ENCODE measurements at regions not wholly inside any gene's neighbourhood (a gene's known extent, or its start where the extent isn't known, plus 50 kb on each side); places are given as distances from the start of the nearest gene placed in this dataset.

DNA sequence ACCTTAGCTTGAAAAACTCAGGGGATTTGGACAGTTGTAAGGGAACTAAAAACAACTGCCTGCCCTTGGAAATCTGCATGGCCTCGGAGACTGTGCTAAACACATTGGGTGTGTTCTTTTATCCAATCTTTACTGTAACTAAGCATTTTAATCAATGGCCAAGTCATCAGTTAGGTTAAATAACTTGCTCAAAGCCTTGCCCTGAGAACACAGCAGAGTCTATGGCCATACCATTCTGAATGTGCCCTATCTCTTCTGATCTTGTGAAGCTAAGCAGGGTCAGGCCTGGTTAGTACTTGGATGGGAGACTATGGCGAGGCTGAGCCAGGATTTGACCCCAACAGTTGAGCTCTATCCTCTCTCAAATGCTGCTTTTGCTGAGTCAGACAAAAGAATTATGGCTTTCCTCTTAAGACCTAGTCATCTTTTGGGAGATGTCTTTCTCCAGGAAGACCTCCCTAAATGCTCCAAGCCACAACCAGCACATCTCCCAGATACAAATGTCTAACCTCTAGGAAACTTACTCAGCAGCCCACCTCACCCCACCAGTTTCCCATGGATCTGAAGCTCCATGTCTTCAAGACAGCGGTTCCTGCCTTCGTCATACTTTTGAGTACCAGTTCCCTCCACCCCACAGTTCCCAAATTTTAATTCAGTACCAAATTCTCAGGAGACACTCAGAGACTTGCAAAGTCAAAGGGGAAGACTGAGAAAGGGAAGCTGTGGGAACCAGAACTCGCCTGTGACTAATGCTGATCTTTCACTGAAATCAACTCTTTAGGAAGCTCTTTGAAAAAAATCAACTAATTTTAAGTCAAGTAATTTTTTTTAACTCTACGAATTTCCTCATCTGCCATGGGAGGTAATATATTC, 336.1 kb downstream of the MAF start:
- no peak overlapping the region for H3K4me3 ChIP-seq

GRCh38 chr16:79263425-79263824, 337.1 kb downstream of the MAF start:
- TF ChIP-seq CTCF (IDR thresholded peaks at IDR 0.05) = no peak
- Histone ChIP-seq H3K4me3 (no peak overlapping the region), H3K36me3 (no peaks in the 10 kb centered on the region), H3K9me3 (no peaks in the 10 kb centered on the region), H3K27me3 (no peaks in the 10 kb centered on the region), H3K4me1 (no peaks in the 10 kb centered on the region), H3K27ac (no peak overlapping the region)
- no peak for DNase-seq
- peak; percentile 23 for ATAC-seq
- intact Hi-C loops (cut with DNase I) = no loop called here

More for the DNA sequence above, 336.1 kb downstream of the MAF start:
- ATAC-seq (peak; percentile 60), DNase-seq (no peak)
- Histone ChIP-seq H3K27me3 (no peaks in the 10 kb centered on the region), H3K36me3 (no peaks in the 10 kb centered on the region), H3K4me1 (peaks cover 6% of the 10 kb centered on the region), H3K9me3 (no peaks in the 10 kb centered on the region), H3K27ac (no peak overlapping the region)
- intact Hi-C loops (cut with DNase I) = no loop called here
- TF ChIP-seq CTCF (IDR thresholded peaks at IDR 0.05) = no peak
